Heart left ventricle (tissue), 16 donors: ENCODE measurements at regions not wholly inside any gene's neighbourhood (a gene's known extent, or its start where the extent isn't known, plus 50 kb on each side); places are given as distances from the start of the nearest gene placed in this dataset.

Experiments used
- ATAC-seq, 4 donors: fragments of 200-7000 bp; cut with Tn5 transposase; one replicate each; pipeline ENCODE4 v1.9.1; 2020 to 2022; ENCODE audit warnings: moderate library complexity in 4 of 4, mild to moderate bottlenecking in 3 of 4, moderate number of reproducible peaks in 1 of 4
- DNase-seq, 5 donors: peaks; one replicate each; pipeline ENCODE4 v3.0.0-alpha.2; 2020
- H3K27ac ChIP-seq, 12 donors: fragments of 200-600 bp; sonication (generic) in 4 of 12; one replicate each; pipeline versions ENCODE4 v1.5.0 to v1.8.0; 2016 to 2022; ENCODE audit warnings: mild to moderate bottlenecking in 2 of 12
- H3K27me3 ChIP-seq, 9 donors: fragments of 200-600 bp; sonication (generic) in 2 of 9; one replicate each; pipeline versions ENCODE4 v1.5.1 to v1.8.0; 2016 to 2022; ENCODE audit warnings: mild to moderate bottlenecking in 3 of 9
- H3K36me3 ChIP-seq, 9 donors: fragments of 200-600 bp; sonication (generic) in 2 of 9; one replicate each; pipeline versions ENCODE4 v1.5.0 to v1.8.0; 2018 to 2022; ENCODE audit warnings: mild to moderate bottlenecking in 2 of 9
- H3K4me1 ChIP-seq, 12 donors: fragments of 200-600 bp; sonication (generic) in 4 of 12; one replicate each; pipeline versions ENCODE4 v1.5.0 to v1.8.0; 2016 to 2022; ENCODE audit warnings: mild to moderate bottlenecking in 3 of 12
- H3K4me3 ChIP-seq, 12 donors: fragments of 200-600 bp; sonication (generic) in 4 of 12; one replicate each; pipeline versions ENCODE4 v1.5.0 to v1.8.0; 2017 to 2022; ENCODE audit warnings: mild to moderate bottlenecking in 9 of 12, moderate library complexity in 4 of 12
- H3K9me3 ChIP-seq, 12 donors: fragments of 200-600 bp; sonication (generic) in 4 of 12; one replicate each; pipeline versions ENCODE4 v1.5.0 to v1.8.0; 2016 to 2022; ENCODE audit warnings: mild to moderate bottlenecking in 1 of 12
- CTCF ChIP-seq, 12 donors: fragments of 200-600 bp; sonication (generic) in 4 of 12; IDR thresholded peaks; one replicate each; pipeline versions ENCODE4 v1.5.0 to v1.8.0; 2018 to 2022; ENCODE audit warnings: antibody characterized with exemption in 12 of 12, mild to moderate bottlenecking in 5 of 12
- POLR2A ChIP-seq, 2 donors: fragments of 450-650 bp; IDR thresholded peaks; one replicate each; pipeline ENCODE4 v1.6.1; 2017; ENCODE audit warnings: antibody characterized with exemption in 2 of 2, mild to moderate bottlenecking in 2 of 2, moderate library complexity in 2 of 2
- WGBS, 4 donors: extraction: QIAGEN DNeasy Blood & Tissue Kit in 2 of 4; methylation state at CpG; one replicate each; pipeline versions ENCODE4 v1.1.5 to v1.1.7; 2013 to 2018; 5-methylcytosine and 5-hydroxymethylcytosine counted together
- intact Hi-C, 10 donors: fragments of 100-400 bp; cut with DNase I; formaldehyde crosslinking; loops; one replicate each; pipeline versions ENCODE4 v1.11.1 to v1.14.2; 2022
- donor health status: ischemic (EF 13 %, LVEDD 7.1; RV severe dilation, severe dysfunction).
- donor health status: healthy with polysubstance abuse.
- donor health status: DM: no; HTN: yes; CAD: no.
- donor health status: DM: no; HTN: no; CAD: no.
- donor health status: ischemic (EF 25% LVEDD 6.9; RV normal size, moderate dysfunction).
- donor health status: ischemic (EF 25% LVEDD 5.7; RV mildly dilated, moderate dysfunction).
- donor health status: healthy.
- donor health status: DM: yes; HTN: yes; CAD: no.
- donor health status: ischemic (EF 35%, LVEDD 5.7; RV mildly dilated, moderate dysfunction).
- donor health status: nonischemic (EF 11% LVEDD 7.7; RV severe dilation, severe dysfunction).
- donor health status: DM: yes; HTN: yes; CAD: no.
- donor health status: PGD.
- donor health status: ischemic (EF 29% LVEDD 5.4; RV normal size, mild dysfunction).
- donor health status: nonischemic (EF 23%, LVEDD 6.1; RV moderate dilation, normal function).

GRCh38 chrX:40278340-40279090, 180.8 kb upstream of the BCOR start:
- ATAC-seq, result no peak
- DNase-seq, result no peak
- no peak for TF ChIP-seq POLR2A (IDR thresholded peaks at IDR 0.05)
- TF ChIP-seq CTCF (IDR thresholded peaks at IDR 0.05), result no peak
- no peaks in the 10 kb centered on the region for H3K27me3 ChIP-seq
- H3K9me3 ChIP-seq, result peaks cover 0 to 11% (median 0%) of the 10 kb centered on the region in 12 donors
- H3K4me1 ChIP-seq, result peaks cover 0 to 1% (median 0%) of the 10 kb centered on the region in 12 donors
- H3K27ac ChIP-seq, result no peak overlapping the region
- no peak overlapping the region for H3K4me3 ChIP-seq
- intact Hi-C loops, result no loop called here
- 81 to 85% (median 82%) methylated on average over 10 of the region's 10 CpGs for WGBS, 4 donors
- no peaks in the 10 kb centered on the region for H3K36me3 ChIP-seq

DNA sequence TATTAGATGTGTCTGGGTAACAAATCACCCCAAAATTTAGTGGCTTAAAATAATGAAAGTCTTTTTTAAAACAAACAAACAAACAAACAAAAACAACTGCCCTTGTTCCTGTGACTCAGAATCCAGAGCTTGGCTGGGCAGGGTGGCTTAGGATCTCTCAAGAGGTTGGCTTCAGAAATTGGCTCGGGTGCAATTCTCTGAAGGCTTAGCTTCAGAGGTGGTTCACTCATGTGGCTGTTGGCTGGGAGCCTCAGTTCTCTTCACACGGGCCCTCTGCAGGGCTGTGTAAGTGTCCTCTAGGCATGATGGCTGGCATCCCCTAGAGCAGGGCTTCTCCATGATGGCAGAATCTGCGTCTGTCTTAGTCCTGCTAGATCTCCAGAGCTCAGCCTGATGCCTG, 179.9 kb upstream of the BCOR start:
- intact Hi-C loops, result no loop called here
- peaks cover 0 to 11% (median 0%) of the 10 kb centered on the region in 12 donors for H3K9me3 ChIP-seq
- 77 to 90% (median 81%) methylated on average over 3 of the region's 3 CpGs for WGBS, 4 donors

GRCh38 chrX:40273356-40274050, 175.7 kb upstream of the BCOR start:
- TF ChIP-seq CTCF (IDR thresholded peaks at IDR 0.05) (no peak), POLR2A (IDR thresholded peaks at IDR 0.05) (no peak)
- peaks cover 0 to 11% (median 0%) of the 10 kb centered on the region in 12 donors for H3K9me3 ChIP-seq
- H3K36me3 ChIP-seq, result no peaks in the 10 kb centered on the region
- peaks cover 0 to 9% (median 0%) of the 10 kb centered on the region in 12 donors for H3K4me1 ChIP-seq
- DNase-seq, result peak; percentile 39 to 64 (median 44)
- intact Hi-C loops, result no loop called here
- no peak overlapping the region for H3K4me3 ChIP-seq
- ATAC-seq, result peak in 3 of 4 donors; percentile 56 to 93 (median 89)
- WGBS, 4 donors, result 49 to 71% (median 62%) methylated on average over 10 to 15 of the region's 15 CpGs
- no peaks in the 10 kb centered on the region for H3K27me3 ChIP-seq
- H3K27ac ChIP-seq, result peak overlapping the region in 2 of 12 donors; percentile 1 to 66

More for the DNA sequence above, 179.9 kb upstream of the BCOR start:
- DNase-seq (no peak), ATAC-seq (no peak)
- H3K4me3 ChIP-seq, result no peak overlapping the region
- no peaks in the 10 kb centered on the region for H3K36me3 ChIP-seq
- no peaks in the 10 kb centered on the region for H3K27me3 ChIP-seq
- peaks cover 0 to 9% (median 0%) of the 10 kb centered on the region in 12 donors for H3K4me1 ChIP-seq
- no peak overlapping the region for H3K27ac ChIP-seq
- no peak for TF ChIP-seq CTCF (IDR thresholded peaks at IDR 0.05)
- no peak for TF ChIP-seq POLR2A (IDR thresholded peaks at IDR 0.05)

DNA sequence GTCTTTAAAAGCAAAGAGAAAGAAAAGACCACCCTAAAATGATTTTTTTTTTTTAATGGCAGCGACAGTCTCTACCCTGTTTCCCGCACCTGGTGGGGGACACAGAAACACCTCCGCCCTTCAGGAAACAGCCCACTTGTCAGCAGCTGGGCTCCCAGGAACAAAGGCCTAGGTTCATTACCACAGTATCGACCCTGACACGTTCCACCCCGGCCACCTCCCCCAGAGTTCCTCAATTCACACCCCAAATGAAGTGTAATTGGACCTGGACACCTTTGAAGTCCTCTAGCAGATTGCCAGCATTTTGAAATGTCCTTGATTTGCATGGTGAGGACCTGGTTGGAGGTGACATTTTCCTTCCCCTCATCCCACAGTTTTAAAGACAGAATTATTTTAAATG, 175.0 kb upstream of the BCOR start:
- WGBS, 4 donors, result 60 to 69% (median 65%) methylated on average over 6 of the region's 6 CpGs
- no peaks in the 10 kb centered on the region for H3K36me3 ChIP-seq
- H3K4me3 ChIP-seq, result no peak overlapping the region
- intact Hi-C loops, result no loop called here
- peaks cover 0 to 11% (median 0%) of the 10 kb centered on the region in 12 donors for H3K9me3 ChIP-seq
- ATAC-seq (no peak), DNase-seq (no peak)
- no peaks in the 10 kb centered on the region for H3K27me3 ChIP-seq
- no peak for TF ChIP-seq CTCF (IDR thresholded peaks at IDR 0.05)
- no peak for TF ChIP-seq POLR2A (IDR thresholded peaks at IDR 0.05)
- no peak overlapping the region for H3K27ac ChIP-seq
- peaks cover 0 to 12% (median 0%) of the 10 kb centered on the region in 12 donors for H3K4me1 ChIP-seq
